ENCODE measurements at regions not wholly inside any gene's neighbourhood (a gene's known extent, or its start where the extent isn't known, plus 50 kb on each side); places are given as distances from the start of the nearest gene placed in this dataset.
A peak's percentile ranks its signal among the peaks of the same experiment; 100 is the strongest.

- no peak for DNase-seq
Observed at GRCh38 chr2:150778828-150779227, 291.4 kb upstream of the RND3 start.

GRCh38 chr2:150769421-150769820, 282.0 kb upstream of the RND3 start:
- DNase-seq = no peak

- DNase-seq = peak; percentile 45
Observed at GRCh38 chr2:150767991-150768746, 280.7 kb upstream of the RND3 start.

GRCh38 chr2:150762571-150762970, 275.1 kb upstream of the RND3 start:
- DNase-seq = no peak

GRCh38 chr2:150759531-150759930, 272.1 kb upstream of the RND3 start:
- DNase-seq = no peak

- no peak for DNase-seq
Observed at GRCh38 chr2:150759106-150759505, 271.6 kb upstream of the RND3 start.

- DNase-seq = no peak
Observed at GRCh38 chr2:150752229-150752628, 264.8 kb upstream of the RND3 start.

GRCh38 chr2:150750720-150751119, 263.3 kb upstream of the RND3 start:
- DNase-seq = no peak

- DNase-seq = no peak
Observed at GRCh38 chr2:150742094-150742493, 254.6 kb upstream of the RND3 start.

GRCh38 chr2:150735894-150736498, 248.5 kb upstream of the RND3 start:
- no peak for DNase-seq

GRCh38 chr2:150733051-150733618, 245.7 kb upstream of the RND3 start:
- no peak for DNase-seq

GRCh38 chr2:150732491-150732890, 245.0 kb upstream of the RND3 start:
- DNase-seq = no peak

- DNase-seq = no peak
Observed at GRCh38 chr2:150732064-150732463, 244.6 kb upstream of the RND3 start.

GRCh38 chr2:150729495-150729955, 242.1 kb upstream of the RND3 start:
- no peak for DNase-seq

- DNase-seq = no peak
Observed at GRCh38 chr2:150718280-150718679, 230.8 kb upstream of the RND3 start.

GRCh38 chr2:150716186-150716585, 228.7 kb upstream of the RND3 start:
- DNase-seq = no peak

- no peak for DNase-seq
Observed at GRCh38 chr2:150715501-150715900, 228.0 kb upstream of the RND3 start.

- no peak for DNase-seq
Observed at GRCh38 chr2:150710916-150711315, 223.4 kb upstream of the RND3 start.

GRCh38 chr2:150710041-150710440, 222.6 kb upstream of the RND3 start:
- no peak for DNase-seq

GRCh38 chr2:150706561-150706960, 219.1 kb upstream of the RND3 start:
- no peak for DNase-seq

GRCh38 chr2:150705767-150706166, 218.3 kb upstream of the RND3 start:
- no peak for DNase-seq

- no peak for DNase-seq
Observed at GRCh38 chr2:150705357-150705756, 217.9 kb upstream of the RND3 start.

- no peak for DNase-seq
Observed at GRCh38 chr2:150702791-150703190, 215.3 kb upstream of the RND3 start.

All from right kidney (tissue), 1 donor.